ENCODE measurements at regions not wholly inside any gene's neighbourhood (a gene's known extent, or its start where the extent isn't known, plus 50 kb on each side); places are given as distances from the start of the nearest gene placed in this dataset.

DNA sequence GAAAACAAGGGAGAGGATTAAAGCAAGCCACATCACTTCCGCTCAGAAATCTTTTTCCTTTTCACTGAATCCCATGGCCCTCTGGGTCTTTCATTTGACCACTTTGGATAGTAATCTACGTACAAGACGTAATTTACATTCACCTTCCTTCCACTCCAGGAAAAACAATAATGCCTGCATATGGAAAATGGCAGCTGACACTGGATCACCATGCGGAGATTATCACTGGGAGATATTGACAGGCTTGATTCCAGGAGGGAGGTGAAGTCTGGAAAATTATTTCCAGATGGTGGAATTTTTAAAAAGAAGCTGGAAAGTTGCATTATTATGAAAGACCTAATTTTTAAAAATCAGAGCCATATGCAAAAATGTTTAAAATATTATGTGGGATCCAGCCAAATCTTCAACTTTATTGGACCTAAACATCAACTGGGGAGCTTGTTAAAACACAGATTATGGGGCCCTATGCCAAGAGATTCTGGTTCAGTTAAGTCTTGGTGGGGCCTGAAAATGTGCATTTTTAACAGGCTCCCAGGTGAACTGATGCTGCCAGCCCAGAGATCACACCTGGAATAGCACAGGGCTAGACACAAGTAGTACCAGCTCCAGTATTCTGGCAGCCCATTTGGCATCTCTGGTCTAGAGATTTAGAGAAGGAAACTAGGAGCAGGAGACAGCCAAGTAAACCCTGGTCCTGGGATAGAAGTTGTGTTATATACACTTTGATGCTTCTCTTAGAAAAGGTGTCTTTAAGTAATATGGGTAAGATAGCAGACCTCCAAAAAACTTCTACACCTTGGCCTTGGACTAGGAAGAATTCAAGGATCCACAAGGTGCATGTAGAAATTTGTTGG lies 290.3 kb upstream of the LDB2 start:
- Histone ChIP-seq H3K27ac (no peak overlapping the region), H3K4me3 (no peak overlapping the region), H3K4me1 (peaks cover 3% of the 10 kb centered on the region), H3K9me3 (no peaks in the 10 kb centered on the region), H3K27me3 (no peaks in the 10 kb centered on the region), H3K36me3 (no peaks in the 10 kb centered on the region)
- ATAC-seq (no peak), DNase-seq (no peak)
- TF ChIP-seq CTCF (IDR thresholded peaks at IDR 0.05): no peak
- intact Hi-C loops (cut with DNase I): no loop called here

- H3K4me1 ChIP-seq: peaks cover 3% of the 10 kb centered on the region
- H3K4me3 ChIP-seq: no peak overlapping the region
- H3K27ac ChIP-seq: no peak overlapping the region
- no peaks in the 10 kb centered on the region for H3K36me3 ChIP-seq
- intact Hi-C loops (cut with DNase I): no loop called here
- H3K27me3 ChIP-seq: no peaks in the 10 kb centered on the region
- TF ChIP-seq CTCF (IDR thresholded peaks at IDR 0.05): no peak
- DNase-seq: no peak
- no peaks in the 10 kb centered on the region for H3K9me3 ChIP-seq
- no peak for ATAC-seq
These were observed 289.7 kb upstream of the LDB2 start for GRCh38 chr4:17188125-17188524.

DNA sequence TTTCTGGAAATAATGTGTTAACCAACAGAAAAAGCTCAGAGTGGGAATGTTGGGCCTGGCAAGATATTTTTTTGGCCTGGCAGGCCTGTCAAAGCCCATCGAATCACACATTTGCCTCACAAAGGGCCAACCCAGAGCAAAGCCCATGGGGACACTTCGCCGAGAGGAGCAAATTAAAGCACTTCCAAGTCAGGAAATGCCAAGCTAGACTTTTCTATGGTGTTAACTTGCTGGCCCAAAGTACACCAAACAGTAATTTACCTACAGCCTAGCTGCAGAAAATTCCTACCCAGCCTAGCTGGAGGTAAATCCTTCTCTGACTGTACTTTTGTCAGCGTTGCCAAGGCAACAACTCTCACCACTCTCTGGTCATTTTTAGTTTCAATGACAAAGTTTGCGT lies 288.6 kb upstream of the LDB2 start:
- Histone ChIP-seq H3K9me3 (no peaks in the 10 kb centered on the region), H3K4me1 (peaks cover 3% of the 10 kb centered on the region), H3K4me3 (no peak overlapping the region), H3K27ac (no peak overlapping the region), H3K27me3 (no peaks in the 10 kb centered on the region), H3K36me3 (no peaks in the 10 kb centered on the region)
- ATAC-seq (no peak), DNase-seq (no peak)
- no peak for TF ChIP-seq CTCF (IDR thresholded peaks at IDR 0.05)
- intact Hi-C loops (cut with DNase I): no loop called here

DNA sequence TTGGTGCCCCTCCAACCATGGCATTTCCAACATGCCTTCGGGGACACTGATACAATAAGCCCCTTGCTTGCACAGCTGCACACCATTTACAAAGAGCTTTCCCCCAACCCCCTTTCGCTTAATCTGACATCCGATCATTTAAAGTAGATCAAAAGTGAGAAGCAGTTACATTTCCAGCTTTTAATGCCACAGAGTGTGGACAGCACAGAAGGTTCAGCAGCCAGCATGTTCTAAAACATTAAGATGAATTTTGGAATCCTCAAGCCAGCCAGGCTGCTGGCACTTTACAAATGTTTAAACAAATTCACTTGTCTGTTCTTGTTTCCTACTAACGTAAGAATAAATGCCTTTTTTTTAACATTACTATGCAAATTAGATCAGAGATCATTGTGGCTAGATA lies 284.4 kb upstream of the LDB2 start:
- Histone ChIP-seq H3K27me3 (no peaks in the 10 kb centered on the region), H3K27ac (no peak overlapping the region), H3K4me3 (no peak overlapping the region), H3K4me1 (no peaks in the 10 kb centered on the region), H3K36me3 (no peaks in the 10 kb centered on the region), H3K9me3 (no peaks in the 10 kb centered on the region)
- DNase-seq (no peak), ATAC-seq (no peak)
- intact Hi-C loops (cut with DNase I): no loop called here
- TF ChIP-seq CTCF (IDR thresholded peaks at IDR 0.05): no peak

- DNase-seq (no peak), ATAC-seq (no peak)
- no peaks in the 10 kb centered on the region for H3K36me3 ChIP-seq
- no peaks in the 10 kb centered on the region for H3K4me1 ChIP-seq
- H3K27ac ChIP-seq: no peak overlapping the region
- intact Hi-C loops (cut with DNase I): no loop called here
- H3K9me3 ChIP-seq: no peaks in the 10 kb centered on the region
- TF ChIP-seq CTCF (IDR thresholded peaks at IDR 0.05): no peak
- H3K27me3 ChIP-seq: no peaks in the 10 kb centered on the region
- no peak overlapping the region for H3K4me3 ChIP-seq
These were observed 276.3 kb upstream of the LDB2 start for GRCh38 chr4:17174751-17175150.

Data from upper lobe of right lung (tissue), 1 donor.